HEK293T (cell line): ENCODE measurements at regions not wholly inside any gene's neighbourhood (a gene's known extent, or its start where the extent isn't known, plus 50 kb on each side); places are given as distances from the start of the nearest gene placed in this dataset.

Source experiments
- CTCF ChIA-PET: fragments of 350-600 bp; formaldehyde crosslinking; extraction: SDS; loops from one replicate; lab custom pipeline; 2021; ENCODE audit warnings: antibody characterized with exemption, inconsistent platforms; lab: Yijun Ruan, JAX
- POLR2A ChIA-PET: fragments of 350-600 bp; formaldehyde crosslinking; extraction: SDS; loops from one replicate; lab custom pipeline; 2020; ENCODE audit warnings: antibody characterized with exemption, inconsistent platforms; lab: Yijun Ruan, JAX
- DNase-seq: peaks from one replicate; pipeline ENCODE4 v3.0.0; 2012; ENCODE audit warnings: mixed read lengths; ENCODE audit errors: extremely low spot score
- ARNT ChIP-seq: fragments of 450-650 bp; IDR thresholded peaks from 2 replicates; pipeline ENCODE4 v1.6.1; 2017; ENCODE audit warnings: mild to moderate bottlenecking
- BHLHE40 ChIP-seq: fragments of 450-650 bp; IDR thresholded peaks from 2 replicates; pipeline ENCODE4 v1.6.1; 2016; ENCODE audit warnings: mild to moderate bottlenecking, moderate library complexity, borderline replicate concordance
- CTBP1 ChIP-seq: fragments of 450-650 bp; IDR thresholded peaks from 2 replicates; pipeline ENCODE4 v1.6.1; 2016; ENCODE audit warnings: borderline replicate concordance
- ELF4 ChIP-seq: fragments of 450-650 bp; IDR thresholded peaks from 2 replicates; pipeline ENCODE4 v1.6.1; 2017; ENCODE audit warnings: antibody characterized with exemption
- FOXA1 ChIP-seq: fragments of 450-650 bp; IDR thresholded peaks from 2 replicates; pipeline ENCODE4 v1.6.1; 2016; ENCODE audit warnings: mild to moderate bottlenecking
- FOXK2 ChIP-seq: fragments of 450-650 bp; IDR thresholded peaks from 2 replicates; pipeline ENCODE4 v1.6.1; 2016; ENCODE audit warnings: mild to moderate bottlenecking
- FOXM1 ChIP-seq: fragments of 450-650 bp; IDR thresholded peaks from 2 replicates; pipeline ENCODE4 v1.6.1; 2017; ENCODE audit warnings: mild to moderate bottlenecking, borderline replicate concordance
- HDGF ChIP-seq: fragments of 450-650 bp; IDR thresholded peaks from 2 replicates; pipeline ENCODE4 v1.6.1; 2017; ENCODE audit warnings: antibody characterized with exemption, borderline replicate concordance
- L3MBTL2 ChIP-seq: fragments of 450-650 bp; conservative IDR thresholded peaks from 2 replicates; pipeline ENCODE4 v1.6.1; 2016; ENCODE audit warnings: mild to moderate bottlenecking
- LEF1 ChIP-seq: fragments of 450-650 bp; IDR thresholded peaks from 2 replicates; pipeline ENCODE4 v1.6.1; 2017; ENCODE audit warnings: mild to moderate bottlenecking, borderline replicate concordance
- NFRKB ChIP-seq: fragments of 450-650 bp; IDR thresholded peaks from 2 replicates; pipeline ENCODE4 v1.6.1; 2016; ENCODE audit warnings: mild to moderate bottlenecking, moderate library complexity
- PKNOX1 ChIP-seq: fragments of 450-650 bp; IDR thresholded peaks from 2 replicates; pipeline ENCODE4 v1.6.1; 2016
- SP1 ChIP-seq: fragments of 450-650 bp; IDR thresholded peaks from 2 replicates; pipeline ENCODE4 v1.6.1; 2017
- SUZ12 ChIP-seq: fragments of 450-650 bp; IDR thresholded peaks from 2 replicates; pipeline ENCODE4 v1.6.1; 2016; ENCODE audit warnings: mild to moderate bottlenecking
- TARDBP ChIP-seq: fragments of 450-650 bp; IDR thresholded peaks from 2 replicates; pipeline ENCODE4 v1.6.1; 2016
- ZNF384 ChIP-seq: fragments of 450-650 bp; IDR thresholded peaks from 2 replicates; pipeline ENCODE4 v1.6.1; 2016

DNA sequence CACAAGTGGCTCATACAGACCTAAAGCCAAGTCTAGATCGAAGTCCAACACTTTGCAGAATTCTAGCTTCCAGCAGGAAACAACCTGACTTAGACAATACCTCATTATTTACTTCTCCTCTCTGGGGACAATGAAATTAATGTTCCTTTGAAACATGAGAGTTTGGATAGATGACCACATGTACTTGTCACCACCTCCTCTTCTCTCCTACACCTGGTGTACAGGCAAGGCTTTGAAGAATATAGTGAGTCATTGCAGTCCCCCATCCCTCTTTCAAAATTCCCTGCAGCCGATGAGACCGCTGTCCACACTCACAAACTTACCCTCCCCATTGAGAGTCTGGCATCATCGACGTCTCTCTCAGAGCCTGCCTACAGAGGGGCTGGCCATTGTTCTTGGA, 189.0 kb upstream of the HES1 start:
- ChIA-PET CTCF (no interaction called here), POLR2A (no interaction called here)
- TF ChIP-seq FOXK2 (no peak), ARNT (no peak), SUZ12 (no peak), PKNOX1 (no peak), CTBP1 (no peak), NFRKB (no peak), BHLHE40 (no peak), TARDBP (no peak), FOXM1 (no peak), SP1 (no peak), L3MBTL2 (no peak)
- DNase-seq = no peak

GRCh38 chr3:193947596-193947995, 188.4 kb upstream of the HES1 start:
- ChIA-PET POLR2A (interaction anchor here (0.7 kb wide), 1 partner anchor 188 kb away, joined by 3 read pairs; the partner anchor contains the start of gene HES1), CTCF (no interaction called here)
- TF ChIP-seq ELF4 (no peak), PKNOX1 (no peak), L3MBTL2 (no peak), FOXK2 (no peak), CTBP1 (no peak), BHLHE40 (no peak), TARDBP (no peak), FOXM1 (no peak), ZNF384 (no peak), NFRKB (no peak), SP1 (no peak), FOXA1 (no peak), SUZ12 (no peak), ARNT (no peak)
- DNase-seq = no peak

GRCh38 chr3:193948459-193948858, 187.5 kb upstream of the HES1 start:
- POLR2A ChIA-PET = no interaction called here
- no peak for TF ChIP-seq L3MBTL2
- no peak for TF ChIP-seq ELF4
- no peak for TF ChIP-seq SUZ12
- no peak for TF ChIP-seq HDGF
- no peak for TF ChIP-seq SP1
- TF ChIP-seq FOXA1 = no peak
- TF ChIP-seq NFRKB = no peak
- TF ChIP-seq PKNOX1 = no peak
- TF ChIP-seq TARDBP = no peak
- TF ChIP-seq FOXK2 = no peak
- TF ChIP-seq BHLHE40 = no peak
- TF ChIP-seq ZNF384 = no peak
- no peak for TF ChIP-seq FOXM1
- no peak for TF ChIP-seq CTBP1
- TF ChIP-seq ARNT = no peak
- no peak for TF ChIP-seq LEF1
- no peak for DNase-seq
- CTCF ChIA-PET = no interaction called here

GRCh38 chr3:193951859-193952258, 184.1 kb upstream of the HES1 start:
- POLR2A ChIA-PET = no interaction called here
- CTCF ChIA-PET = interaction anchor here (1.2 kb wide), 1 partner anchor 364 kb away, joined by 4 read pairs; no protein-coding TSS in a partner anchor
- DNase-seq = no peak
- TF ChIP-seq ELF4 (no peak), FOXK2 (no peak), HDGF (no peak), BHLHE40 (no peak), SUZ12 (no peak)

GRCh38 chr3:193954752-193955151, 181.2 kb upstream of the HES1 start:
- ChIA-PET POLR2A (no interaction called here), CTCF (no interaction called here)
- TF ChIP-seq ZNF384 = no peak
- TF ChIP-seq FOXA1 = no peak
- no peak for TF ChIP-seq BHLHE40
- no peak for TF ChIP-seq TARDBP
- no peak for TF ChIP-seq L3MBTL2
- TF ChIP-seq FOXK2 = no peak
- no peak for TF ChIP-seq HDGF
- TF ChIP-seq CTBP1 = no peak
- TF ChIP-seq LEF1 = no peak
- TF ChIP-seq FOXM1 = no peak
- DNase-seq = no peak

DNA sequence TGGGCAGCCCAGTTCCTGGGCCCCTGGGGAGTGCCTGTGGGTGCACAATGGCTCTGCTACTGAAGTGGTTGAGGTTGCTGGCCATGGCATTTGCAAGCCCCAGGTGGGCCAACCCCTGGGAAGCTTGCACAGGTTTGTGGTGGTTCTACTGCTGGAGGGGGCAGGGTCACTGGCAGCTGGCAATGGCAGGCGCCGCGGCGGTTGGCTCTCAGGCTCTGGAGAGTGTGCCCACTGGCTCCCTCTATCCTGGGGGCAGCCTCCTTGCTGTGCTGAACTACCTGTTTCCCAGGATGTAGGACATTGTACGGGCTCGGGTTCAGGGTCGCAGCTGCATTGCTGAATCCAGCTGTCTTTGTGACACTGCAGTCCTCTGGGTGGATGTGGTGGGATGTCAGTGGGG, 180.2 kb upstream of the HES1 start:
- no peak for DNase-seq
- no peak for TF ChIP-seq FOXA1
- TF ChIP-seq ELF4 = no peak
- TF ChIP-seq HDGF = no peak
- TF ChIP-seq CTBP1 = no peak
- no peak for TF ChIP-seq L3MBTL2
- no peak for TF ChIP-seq TARDBP
- no peak for TF ChIP-seq ZNF384
- no peak for TF ChIP-seq NFRKB
- TF ChIP-seq BHLHE40 = no peak
- TF ChIP-seq SUZ12 = no peak
- no peak for TF ChIP-seq FOXM1
- no peak for TF ChIP-seq ARNT
- TF ChIP-seq PKNOX1 = no peak
- no peak for TF ChIP-seq FOXK2
- ChIA-PET POLR2A (no interaction called here), CTCF (no interaction called here)
